ENCODE measurements at regions not wholly inside any gene's neighbourhood (a gene's known extent, or its start where the extent isn't known, plus 50 kb on each side); places are given as distances from the start of the nearest gene placed in this dataset.

DNA sequence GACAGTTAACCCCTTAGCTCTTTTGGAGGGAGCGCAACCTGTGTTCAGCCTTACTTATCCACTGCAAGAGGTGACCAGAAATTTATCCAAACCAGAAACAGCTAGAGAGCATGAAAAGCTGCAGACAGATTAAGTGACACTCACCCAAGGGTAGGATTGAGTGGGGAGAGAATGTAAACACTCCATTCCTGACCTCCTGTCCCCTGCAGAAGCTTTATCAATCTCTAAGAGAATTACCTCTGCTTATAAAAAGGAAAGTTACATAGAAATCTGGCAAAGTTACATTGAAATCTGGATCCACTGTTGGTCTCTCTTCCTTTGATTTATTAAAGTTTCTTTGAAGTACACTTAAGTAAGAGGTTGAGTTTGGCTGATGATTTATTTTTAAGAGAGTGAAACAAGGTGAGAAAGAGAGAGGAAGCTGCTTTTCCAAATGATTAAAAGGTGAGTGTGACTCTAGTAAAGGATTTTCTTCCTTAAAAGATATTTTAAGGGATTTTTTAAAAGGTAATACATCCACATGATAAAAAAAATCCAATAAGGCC, 112.3 kb downstream of the ANAPC4 start:
- DNase-seq (ENCODE audit: low read depth), result no peak
- TF ChIP-seq, protein P1, sequence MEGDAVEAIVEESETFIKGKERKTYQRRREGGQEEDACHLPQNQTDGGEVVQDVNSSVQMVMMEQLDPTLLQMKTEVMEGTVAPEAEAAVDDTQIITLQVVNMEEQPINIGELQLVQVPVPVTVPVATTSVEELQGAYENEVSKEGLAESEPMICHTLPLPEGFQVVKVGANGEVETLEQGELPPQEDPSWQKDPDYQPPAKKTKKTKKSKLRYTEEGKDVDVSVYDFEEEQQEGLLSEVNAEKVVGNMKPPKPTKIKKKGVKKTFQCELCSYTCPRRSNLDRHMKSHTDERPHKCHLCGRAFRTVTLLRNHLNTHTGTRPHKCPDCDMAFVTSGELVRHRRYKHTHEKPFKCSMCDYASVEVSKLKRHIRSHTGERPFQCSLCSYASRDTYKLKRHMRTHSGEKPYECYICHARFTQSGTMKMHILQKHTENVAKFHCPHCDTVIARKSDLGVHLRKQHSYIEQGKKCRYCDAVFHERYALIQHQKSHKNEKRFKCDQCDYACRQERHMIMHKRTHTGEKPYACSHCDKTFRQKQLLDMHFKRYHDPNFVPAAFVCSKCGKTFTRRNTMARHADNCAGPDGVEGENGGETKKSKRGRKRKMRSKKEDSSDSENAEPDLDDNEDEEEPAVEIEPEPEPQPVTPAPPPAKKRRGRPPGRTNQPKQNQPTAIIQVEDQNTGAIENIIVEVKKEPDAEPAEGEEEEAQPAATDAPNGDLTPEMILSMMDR (IDR thresholded peaks at IDR 0.05; ENCODE audit: low read depth, low read length, missing control alignments), result no peak
- H3K4me3 ChIP-seq (ENCODE audit: low read depth, low read length), result no peak overlapping the region
- in situ Hi-C loops (cut with HindIII; ENCODE audit: low sequenced_read_pairs), result no loop called here

DNA sequence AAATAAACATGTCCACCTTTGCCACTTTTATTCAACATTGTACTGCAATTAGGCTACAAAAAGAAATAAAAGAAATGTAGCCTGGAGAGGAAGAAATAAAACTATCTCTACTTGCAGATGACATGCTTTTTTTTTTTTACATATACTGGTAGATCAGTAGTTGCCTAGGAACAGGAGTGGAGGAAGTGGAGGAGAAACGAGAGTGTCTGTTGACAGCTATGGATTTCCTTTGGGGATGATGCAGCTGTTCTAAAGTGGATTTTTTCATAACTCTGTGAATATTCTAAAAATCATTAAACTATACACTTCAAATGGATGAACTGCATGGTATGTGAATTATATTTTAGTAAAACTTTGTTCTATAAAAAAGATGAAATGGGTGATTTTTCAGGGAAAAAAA, 116.4 kb downstream of the ANAPC4 start:
- H3K4me3 ChIP-seq (ENCODE audit: low read depth, low read length), result no peak overlapping the region
- no peak for DNase-seq (ENCODE audit: low read depth)
- TF ChIP-seq, protein P1 (IDR thresholded peaks at IDR 0.05; ENCODE audit: low read depth, low read length, missing control alignments), result no peak
- in situ Hi-C loops (cut with HindIII; ENCODE audit: low sequenced_read_pairs), result no loop called here

DNA sequence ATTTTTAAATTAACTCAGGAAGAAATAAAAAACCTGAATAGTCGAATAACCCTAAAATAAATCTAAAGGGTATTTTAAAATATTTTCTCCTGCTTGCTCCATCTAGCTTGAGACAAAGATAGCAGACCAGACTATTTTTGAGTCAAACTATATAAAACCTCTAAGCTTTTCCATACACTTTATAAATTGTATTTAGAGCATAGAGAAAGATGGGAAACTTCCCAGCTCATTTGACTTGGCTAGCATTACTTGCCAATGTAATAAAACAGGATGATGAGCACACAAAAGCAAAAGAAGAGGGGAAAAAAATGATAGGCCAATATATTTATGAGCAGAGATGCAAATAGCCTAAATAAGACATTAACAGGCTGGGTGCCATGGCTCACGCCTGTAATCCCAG, 117.1 kb downstream of the ANAPC4 start:
- TF ChIP-seq, protein P1 (IDR thresholded peaks at IDR 0.05; ENCODE audit: low read depth, low read length, missing control alignments), result no peak
- DNase-seq (ENCODE audit: low read depth), result no peak
- in situ Hi-C loops (cut with HindIII; ENCODE audit: low sequenced_read_pairs), result no loop called here
- no peak overlapping the region for H3K4me3 ChIP-seq (ENCODE audit: low read depth, low read length)

DNA sequence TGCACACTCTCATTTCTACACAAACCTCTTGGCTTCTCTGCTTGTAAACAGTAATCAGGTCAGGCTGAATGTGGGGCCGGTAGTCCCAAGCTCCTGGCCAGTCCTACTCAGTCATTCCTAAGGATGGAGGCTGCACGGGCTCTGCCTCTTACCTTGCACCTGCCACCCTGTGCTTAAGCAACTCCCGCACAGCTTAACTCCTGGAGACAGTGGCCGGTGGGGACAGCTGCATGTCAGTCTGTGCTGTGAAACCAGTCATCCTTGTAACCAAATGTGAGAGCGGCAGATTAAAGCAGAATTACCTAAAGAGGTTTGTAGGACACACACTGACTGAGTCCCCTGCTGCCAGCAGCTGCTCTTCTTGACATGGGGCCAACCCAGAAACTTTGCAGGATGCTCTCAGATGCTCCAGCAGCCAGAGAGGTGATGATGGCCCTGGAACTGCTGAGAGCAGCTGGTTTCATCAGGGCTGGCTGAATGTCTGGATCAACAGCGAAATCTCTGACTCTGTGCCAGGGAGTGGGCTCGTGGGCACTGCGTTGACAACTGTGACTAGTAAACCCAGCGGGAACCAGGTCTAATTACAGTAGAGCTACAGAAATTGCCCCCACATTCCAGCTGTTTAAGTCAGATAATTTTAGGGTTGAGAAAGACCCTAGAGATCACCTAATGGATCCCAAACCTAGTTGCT, 123.7 kb downstream of the ANAPC4 start:
- no peak overlapping the region for H3K4me3 ChIP-seq (ENCODE audit: low read depth, low read length)
- TF ChIP-seq, protein P1 (IDR thresholded peaks at IDR 0.05; ENCODE audit: low read depth, low read length, missing control alignments), result no peak
- in situ Hi-C loops (cut with HindIII; ENCODE audit: low sequenced_read_pairs), result no loop called here

DNA sequence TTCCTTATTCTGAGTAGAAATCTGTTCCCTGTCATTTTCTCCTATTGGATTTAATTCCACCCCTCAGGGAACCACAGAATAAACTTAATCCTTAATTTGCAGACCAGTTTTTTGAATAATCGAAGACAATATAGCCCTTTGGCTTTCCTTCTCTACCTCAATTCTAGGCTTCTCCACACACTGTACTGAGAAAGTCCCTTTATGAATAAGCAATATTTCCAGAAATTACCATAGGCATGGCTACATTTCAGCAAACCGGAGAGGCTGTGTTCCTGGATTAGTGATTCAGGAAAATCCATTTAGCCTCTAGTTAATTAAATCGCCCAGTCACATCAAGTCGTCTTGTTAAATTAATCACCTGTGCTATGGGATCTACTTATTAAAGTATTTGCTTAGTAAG, 125.1 kb downstream of the ANAPC4 start:
- in situ Hi-C loops (cut with HindIII; ENCODE audit: low sequenced_read_pairs), result no loop called here
- H3K4me3 ChIP-seq (ENCODE audit: low read depth, low read length), result no peak overlapping the region
- DNase-seq (ENCODE audit: low read depth), result no peak
- TF ChIP-seq, protein P1 (IDR thresholded peaks at IDR 0.05; ENCODE audit: low read depth, low read length, missing control alignments), result no peak

More for the DNA sequence above, 123.7 kb downstream of the ANAPC4 start:
- no peak for DNase-seq (ENCODE audit: low read depth)

DNA sequence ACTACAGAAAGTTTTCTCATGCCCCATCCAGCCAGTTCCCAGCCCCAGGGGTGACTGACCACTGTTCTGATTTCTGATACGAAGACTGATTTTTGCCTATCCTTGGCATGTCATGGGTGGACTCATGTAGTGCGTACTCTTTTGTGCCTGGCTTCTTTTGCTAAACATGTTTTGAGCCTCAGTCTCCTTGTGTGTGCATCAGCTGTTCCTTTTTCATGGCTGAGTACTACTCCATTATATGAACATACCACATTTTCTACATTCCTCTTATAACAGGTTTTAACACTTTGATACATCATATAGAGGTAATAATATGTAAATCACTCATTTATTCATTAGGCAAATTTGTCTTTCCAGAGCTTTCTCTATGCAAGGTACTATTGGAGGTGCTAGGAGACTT, 126.7 kb downstream of the ANAPC4 start:
- H3K4me3 ChIP-seq (ENCODE audit: low read depth, low read length), result no peak overlapping the region
- in situ Hi-C loops (cut with HindIII; ENCODE audit: low sequenced_read_pairs), result no loop called here
- TF ChIP-seq, protein P1 (IDR thresholded peaks at IDR 0.05; ENCODE audit: low read depth, low read length, missing control alignments), result no peak
- DNase-seq (ENCODE audit: low read depth), result no peak
